DMS153 (cell line): ENCODE measurements at regions not wholly inside any gene's neighbourhood (a gene's known extent, or its start where the extent isn't known, plus 50 kb on each side); places are given as distances from the start of the nearest gene placed in this dataset.
"Not testable (repeated sequence)": the region's sequence is repeated elsewhere in the genome, so short reads cannot be mapped to it uniquely, and the experiment has no call there.

Experiments
- DNase-seq: peaks from one replicate; lab custom pipeline; 2025; lab: John Stamatoyannopoulos, UW

DNA sequence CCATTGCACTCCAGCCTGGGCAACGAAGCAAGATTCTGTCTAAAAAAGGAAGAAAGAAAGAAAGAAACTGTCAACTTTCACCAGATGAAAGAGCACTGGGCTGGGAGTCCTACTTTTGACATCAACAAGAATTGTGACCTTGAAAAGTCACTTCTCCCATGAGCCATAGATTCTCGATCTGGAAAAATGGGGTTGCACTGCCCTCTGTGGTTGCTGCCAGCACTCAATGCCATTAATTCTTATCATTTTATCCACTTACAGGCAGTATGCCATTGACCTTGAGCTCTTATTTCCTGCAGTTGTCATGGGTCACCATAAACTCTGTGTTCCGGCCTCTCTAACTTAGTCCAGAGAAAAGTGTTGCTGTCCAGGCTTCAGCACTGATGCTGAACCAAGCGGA, 137.2 kb downstream of the NOC3L start:
- no peak for DNase-seq

DNA sequence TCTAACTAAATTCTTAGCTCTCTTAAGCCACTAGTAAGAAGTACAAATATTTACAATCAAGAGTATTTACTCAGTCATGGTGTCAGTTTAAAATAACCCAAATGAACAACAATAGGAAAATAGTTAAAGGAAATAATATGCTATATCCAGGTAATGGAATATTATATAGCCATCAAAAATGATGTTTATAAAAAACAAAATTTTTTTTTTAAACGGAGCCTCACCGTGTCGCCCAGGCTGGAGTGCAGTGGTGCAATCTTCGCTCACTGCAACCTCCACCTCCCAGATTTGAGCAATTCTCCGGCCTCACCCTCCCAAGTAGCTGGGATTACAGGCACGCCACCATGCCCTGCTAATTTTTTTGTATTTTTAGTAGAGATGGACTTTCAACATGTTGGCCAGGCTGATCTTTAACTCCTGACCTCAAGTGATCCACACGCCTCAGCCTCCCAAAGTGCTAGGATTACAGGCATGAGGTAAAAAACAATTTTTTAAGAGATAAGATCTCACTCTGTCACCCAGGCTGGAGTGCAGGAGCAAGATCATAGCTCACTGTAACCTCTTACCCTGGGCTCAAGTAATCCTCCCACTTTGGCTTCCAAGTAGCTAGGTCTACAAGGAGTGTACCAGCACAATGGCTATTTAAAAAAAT, 132.5 kb downstream of the NOC3L start:
- no peak for DNase-seq

DNA sequence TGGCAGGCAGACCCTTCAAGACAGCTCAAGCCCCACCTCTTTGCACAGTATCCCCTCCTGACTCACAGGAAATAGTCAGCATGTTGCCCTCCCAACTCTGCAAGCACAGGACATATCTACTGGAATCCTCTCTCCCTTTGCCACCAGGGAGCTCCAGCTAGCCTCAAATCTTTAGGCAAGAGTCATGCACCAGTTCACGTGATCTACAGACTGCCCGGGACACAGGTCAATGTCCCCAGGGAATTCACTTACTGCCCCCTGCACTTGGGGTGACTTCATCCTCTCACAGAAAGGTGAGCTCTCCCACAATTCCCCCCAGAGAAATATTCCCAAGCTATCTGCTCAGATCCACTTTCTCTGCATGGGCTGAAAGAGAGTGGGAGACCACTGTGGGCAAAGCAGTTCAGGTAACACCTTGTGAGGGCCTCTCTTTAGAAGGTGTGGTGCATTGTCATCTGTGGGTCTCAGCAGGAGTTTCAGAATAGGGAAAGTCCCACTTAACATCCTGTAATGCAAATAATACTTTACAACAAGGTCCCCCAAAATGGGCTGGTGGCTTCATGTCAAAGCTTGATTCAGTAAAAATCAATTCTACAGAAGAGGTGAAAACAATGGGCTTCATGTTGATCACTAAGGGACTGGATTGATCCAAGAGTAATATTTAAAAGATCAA, 129.9 kb downstream of the NOC3L start:
- no peak for DNase-seq

DNA sequence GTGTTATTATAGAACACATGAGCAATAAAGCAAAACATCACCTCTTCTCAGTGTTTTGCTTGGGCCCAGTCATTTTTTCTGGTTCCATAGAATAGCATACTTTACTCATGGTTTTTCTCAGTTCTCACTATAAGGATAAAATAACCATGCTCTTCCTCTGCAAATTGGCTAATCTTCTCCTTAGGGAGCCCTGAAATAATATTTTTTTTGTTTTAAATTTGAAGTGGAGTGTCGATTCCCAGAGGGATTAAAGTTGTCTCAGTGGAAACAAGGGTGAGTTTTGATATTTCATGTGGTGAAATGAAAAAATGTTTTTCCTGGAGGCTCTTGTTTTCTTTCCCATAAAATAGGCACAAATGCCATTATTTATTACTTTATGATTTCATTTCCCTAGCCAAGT, 127.3 kb downstream of the NOC3L start:
- DNase-seq = no peak

DNA sequence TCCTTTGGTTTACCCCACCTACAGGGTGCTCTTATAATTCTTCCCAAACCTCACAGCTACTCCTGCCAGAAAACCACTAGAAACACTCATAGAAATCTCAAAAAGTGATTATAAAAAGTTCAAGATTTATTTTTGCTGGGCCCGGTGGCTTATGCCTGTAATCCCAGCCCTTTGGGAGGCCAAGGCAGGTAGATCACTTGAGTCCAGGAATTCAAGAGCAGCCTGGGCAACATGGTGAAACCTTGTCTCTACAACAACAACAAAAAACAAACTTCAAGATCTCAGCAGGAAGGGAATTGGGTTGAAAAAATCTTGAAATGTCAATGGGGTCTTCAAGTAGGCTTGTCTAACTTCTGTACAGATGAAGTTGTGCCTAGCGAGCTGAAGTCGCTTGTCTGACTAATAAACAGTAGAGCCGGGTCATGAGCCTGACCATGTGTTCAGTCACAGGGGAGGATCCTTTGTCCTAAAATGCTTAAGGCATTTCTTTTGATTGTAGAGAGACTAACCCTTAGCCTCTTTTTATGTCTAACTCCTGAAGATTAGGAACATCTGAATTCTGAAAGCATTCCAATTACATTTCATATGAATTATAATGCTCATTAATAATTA, 124.6 kb downstream of the NOC3L start:
- no peak for DNase-seq

DNA sequence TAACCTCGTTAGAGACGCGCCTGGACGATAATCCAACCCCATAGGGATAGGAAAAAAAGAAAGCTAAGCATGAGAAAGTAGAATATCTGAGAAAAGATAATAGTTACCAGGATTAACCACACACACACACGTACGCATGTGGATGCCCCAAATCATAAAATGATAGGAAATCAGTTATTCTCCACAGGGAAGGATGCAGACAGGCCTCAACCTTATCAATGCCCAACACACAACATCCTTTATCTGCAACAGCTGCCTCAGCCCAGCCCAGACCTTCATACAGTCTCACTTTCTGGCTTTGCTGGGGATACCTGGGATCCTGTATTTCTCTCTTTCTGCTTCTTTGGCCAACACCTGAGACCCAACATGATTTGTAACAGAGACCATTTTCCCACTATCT, 123.0 kb downstream of the NOC3L start:
- no peak for DNase-seq

DNA sequence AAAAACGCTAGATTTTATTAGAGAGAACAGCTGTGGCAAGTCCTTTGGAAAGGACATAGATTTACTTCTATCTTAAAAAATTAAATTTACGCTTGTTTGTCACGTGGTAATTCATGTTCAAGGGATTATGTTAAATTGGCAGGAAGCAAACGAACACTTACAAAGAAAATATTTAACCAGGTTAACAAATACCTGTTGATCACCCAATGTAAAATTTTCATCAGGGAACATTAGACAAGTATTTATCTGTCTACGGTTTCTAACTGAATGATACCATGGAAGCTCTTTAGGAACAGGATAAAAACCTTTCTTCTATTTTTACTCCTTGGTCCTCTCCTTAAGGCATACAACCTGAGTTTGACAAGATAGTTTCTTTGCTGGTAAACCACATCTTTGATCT, 122.2 kb downstream of the NOC3L start:
- no peak for DNase-seq

DNA sequence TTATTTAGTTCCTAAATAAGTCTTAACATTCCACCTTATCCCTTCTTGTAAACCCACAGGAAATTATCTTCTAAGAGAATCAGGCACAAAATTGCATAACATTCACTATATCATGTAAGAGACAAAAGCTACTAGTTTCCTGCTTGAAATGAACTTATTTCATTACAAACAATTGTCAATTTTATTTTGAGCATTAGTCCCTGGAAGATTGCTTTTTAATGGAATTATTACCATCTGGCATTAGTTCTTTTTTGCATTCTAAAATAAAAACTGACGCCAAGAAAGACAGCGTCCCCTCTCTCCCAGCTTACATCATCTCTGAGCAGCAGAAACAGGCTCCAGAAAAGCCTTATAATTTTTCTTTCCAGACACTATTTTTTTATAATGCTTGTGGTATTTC, 121.8 kb downstream of the NOC3L start:
- no peak for DNase-seq

DNA sequence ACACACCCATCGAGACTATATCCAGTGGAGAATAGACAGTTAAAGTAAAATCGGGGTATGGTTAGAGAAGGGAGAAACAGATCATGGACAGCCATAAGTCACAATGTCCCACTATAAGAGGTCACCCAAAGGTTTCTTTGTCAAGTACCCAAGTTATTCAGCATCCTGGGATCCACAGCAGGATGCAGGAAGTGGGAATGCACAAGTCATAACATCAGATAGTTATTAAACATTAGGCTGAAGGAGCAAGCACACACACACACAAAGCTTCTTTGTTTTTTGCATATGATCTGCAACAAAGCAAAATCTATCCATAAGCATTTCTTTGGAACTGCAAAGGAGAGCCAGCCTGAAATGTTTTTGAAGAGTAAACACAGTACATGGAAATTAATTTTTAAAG, 111.6 kb downstream of the NOC3L start:
- DNase-seq = no peak

DNA sequence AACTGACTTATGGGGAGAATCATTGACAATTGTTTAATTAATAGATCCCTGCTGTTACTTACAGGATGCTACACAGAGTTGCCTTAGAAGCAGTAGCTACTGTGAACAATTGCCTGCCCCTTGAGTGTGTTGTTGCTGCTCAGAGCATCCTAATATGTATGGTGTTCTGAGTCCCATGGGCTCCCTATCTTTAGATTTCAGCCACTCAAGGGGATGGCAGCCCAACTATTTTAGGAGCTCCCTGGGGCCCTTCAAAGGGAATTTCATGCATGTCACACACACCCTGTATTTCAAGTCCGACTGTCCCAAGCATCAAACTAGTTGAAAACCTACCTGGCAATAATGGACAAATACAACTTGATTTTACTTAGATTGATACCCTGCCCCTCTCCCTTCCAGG, 111.2 kb downstream of the NOC3L start:
- no peak for DNase-seq

DNA sequence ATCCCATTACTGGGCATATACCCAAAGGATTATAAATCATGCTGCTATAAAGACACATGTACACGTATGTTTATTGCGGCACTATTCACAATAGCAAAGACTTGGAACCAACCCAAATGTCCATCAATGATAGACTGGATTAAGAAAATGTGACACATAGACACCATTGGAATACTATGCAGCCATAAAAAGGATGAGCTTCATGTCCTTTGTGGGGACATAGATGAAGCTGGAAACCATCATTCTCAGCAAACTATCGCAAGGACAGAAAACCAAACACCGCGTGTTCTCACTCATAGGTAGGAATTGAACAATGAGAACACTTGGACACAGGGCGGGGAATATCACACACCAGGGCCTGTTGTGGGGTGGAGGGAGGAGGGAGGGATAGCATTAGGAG, 105.3 kb downstream of the NOC3L start:
- DNase-seq = not testable (repeated sequence)

DNA sequence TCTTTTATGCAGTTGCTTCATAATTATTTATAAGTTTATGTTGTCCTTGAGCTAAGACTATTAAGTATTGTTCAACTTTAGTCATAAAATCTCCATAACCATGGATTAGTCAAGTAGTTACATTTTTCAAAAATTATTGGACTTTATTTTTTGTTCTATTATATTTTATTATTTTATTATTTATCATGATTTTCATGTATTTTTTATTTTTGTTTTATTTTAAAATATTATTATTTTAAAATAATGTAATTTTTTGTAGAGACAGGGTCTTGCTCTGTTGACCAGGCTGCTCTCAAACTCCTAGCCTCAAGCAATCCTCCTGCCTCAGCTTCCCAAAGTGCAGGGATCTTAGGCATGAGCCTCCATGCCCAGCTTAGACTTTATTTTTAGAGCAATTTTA, 102.3 kb downstream of the NOC3L start:
- DNase-seq = no peak

DNA sequence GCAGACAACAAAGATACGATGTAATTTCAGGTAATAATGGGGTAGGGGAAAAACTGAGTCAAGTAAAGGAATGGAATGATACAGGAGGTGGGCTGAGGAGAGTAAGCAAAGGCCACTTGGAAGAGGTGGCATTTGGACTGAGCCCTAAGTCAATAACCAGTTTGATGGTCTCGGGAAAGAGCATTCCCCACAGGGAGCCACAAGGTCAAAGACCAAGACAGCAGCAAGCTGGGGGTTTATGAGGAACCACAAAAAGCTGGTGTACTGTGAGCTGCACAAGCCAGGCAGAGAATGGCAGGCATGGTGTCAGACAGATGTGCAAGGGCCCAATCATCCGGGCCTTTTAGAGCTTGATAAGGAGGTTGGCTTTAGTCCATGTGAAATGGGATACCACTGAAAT, 98.7 kb downstream of the NOC3L start:
- DNase-seq = no peak

DNA sequence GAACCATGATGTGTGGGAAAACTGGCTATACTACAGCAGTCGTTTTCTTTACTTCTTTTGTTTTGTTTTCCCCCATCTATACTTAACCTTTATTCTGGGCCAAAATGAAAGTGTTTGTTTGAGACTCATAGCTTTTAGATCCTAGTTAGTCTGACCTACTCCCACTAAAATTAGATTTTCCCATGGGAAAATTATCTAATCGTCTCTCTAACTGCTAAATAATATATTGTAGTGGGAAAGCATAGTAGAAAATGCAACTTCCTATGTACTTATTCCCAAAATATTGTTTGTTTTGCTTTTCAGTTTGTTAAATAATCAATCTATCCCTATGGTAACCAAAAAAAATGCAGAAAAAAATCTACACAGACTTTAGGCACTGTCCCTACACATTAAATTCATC, 96.6 kb downstream of the NOC3L start:
- DNase-seq = no peak

DNA sequence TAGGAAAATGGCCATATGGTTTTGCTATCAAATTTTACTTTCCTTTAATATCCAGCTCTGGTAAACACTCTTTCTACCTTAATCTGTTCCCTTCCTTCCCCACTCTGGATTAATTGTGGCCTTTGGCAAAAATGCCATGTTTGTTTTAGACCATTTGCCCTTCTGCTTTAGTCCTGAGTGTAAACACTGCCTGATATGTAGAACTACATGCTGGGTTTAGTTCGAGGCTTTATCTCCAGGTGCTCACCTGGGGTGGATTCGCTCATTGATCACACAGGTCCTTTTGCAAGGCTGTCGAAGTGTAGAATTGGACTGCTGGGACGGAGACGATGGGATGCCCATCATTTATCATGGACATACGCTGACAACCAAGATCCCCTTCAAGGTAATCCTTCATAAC, 94.1 kb downstream of the NOC3L start:
- no peak for DNase-seq

DNA sequence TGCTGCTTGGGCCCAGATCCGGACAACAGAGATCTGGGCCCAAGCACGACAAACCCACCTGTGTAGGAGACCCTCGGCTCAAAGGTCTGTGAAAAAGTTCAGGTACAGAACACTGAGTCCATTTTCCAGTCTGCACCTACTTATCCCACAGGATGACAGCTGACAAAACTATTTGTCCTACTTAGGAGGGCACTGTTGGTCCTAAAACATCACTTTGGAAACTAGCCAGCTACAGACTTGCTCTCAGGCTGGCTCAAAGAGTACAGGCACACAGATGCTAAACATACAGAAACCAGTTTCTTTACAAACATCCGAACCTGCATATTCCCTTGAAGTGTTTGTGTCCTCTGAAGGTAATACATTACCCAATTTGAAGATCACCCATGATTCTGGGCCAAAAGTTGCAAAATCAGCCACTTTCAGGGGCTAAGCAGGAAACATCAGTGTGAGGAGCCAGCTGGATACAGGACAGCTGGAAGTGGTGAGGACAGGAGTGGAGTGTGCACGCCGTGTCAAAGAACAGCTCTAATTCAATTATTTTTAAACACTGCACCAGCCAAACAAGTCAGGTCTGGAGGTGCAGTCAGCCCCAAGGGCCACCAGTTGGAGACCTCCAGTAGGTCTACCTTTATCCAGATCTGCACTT, 88.5 kb downstream of the NOC3L start:
- no peak for DNase-seq

DNA sequence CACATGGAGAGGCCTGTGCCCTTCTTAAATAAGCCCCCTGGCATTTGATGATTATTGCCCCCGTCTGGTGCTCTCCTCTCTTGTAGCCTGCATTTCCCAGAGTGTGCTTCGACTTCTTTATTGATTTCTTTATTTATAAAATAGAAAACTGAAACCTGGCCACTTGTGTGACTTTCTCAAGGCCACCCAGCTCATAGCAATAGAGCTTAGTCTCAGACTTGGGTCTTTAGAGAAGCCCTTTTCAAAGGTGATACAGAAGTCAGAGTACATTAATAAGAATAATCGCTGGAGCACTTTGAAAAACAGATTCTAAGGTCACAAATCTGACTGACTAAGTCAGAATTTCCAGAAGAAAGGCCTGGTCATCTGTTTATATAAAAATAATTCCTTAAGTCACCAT, 86.6 kb downstream of the NOC3L start:
- DNase-seq = no peak

DNA sequence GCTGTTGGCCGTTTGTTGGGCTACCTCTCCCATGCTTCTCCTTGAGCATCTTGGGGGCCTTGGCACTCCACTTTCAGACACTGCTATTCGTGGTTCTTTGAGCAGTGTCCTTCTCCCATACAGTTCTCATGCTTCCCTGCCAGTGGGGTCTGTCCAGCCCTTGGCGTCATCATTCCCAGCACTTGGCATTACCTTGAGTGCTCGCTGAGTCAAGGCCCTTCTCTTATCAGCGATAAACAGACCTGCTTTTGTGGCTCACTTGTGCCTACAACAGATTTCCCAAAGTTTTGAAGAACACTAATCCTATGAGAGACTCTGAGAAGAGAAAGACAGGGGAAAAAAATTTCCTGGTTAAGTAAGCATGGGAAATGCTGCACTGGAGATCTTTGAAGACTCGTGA, 85.3 kb downstream of the NOC3L start:
- no peak for DNase-seq

DNA sequence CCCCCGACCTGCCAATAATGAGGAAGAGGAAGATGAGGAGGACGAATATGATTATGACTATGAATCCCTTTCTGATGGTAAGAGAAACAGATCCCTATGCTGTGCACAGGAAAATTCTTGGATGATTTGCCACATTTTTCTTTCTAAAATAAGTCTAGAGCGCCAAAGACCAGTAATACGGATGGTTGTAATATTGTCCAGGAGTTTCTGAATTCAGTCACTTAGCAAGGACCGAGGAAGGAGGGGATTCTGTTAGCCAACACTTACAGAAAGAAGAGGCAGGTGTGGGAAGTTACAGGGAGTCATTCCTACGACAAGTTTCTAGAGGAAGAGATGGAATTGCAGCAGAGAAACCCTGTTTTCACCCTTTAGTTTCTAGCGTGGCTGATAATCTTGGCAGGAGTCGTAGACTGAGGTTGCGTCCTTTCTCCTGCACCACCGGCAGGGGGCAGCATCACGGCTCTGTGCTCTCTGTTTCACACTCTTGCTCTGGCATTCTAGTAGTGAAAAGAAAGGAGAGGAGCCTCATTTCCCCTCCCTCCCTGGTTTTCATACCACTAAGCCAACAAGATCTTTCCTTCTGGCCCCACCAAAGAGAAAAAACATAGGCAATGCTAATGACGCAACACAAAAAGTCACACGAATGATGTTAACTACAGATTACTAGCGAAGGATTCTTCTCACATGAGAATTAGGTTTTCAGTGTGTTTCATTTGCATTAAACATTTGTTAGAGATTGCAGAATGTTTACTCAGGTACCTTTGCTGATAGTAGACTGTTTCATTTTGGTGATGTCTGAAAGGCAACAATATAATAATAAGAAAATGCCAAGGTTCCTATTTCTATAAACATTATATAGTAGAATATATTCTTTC, 82.7 kb downstream of the NOC3L start:
- DNase-seq = peak; percentile 6

DNA sequence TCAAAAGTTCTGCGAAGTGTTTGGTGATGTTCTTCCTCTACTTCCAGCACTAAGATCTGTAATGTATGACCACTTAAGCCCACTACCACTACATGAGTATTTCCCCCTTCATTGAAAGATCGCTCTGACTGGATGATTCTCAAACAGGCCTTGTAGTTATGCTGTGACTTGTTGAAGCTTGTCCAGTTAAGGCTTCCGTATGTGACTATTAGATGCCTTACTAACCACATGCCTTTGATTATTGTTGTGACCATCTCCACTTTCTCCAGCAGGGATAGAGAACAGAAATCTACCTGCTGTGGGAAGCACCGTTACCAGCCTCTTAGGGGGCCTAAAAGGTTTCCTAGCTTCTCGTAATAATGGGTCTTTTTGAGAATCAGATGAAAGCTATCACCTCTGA, 81.1 kb downstream of the NOC3L start:
- no peak for DNase-seq

DNA sequence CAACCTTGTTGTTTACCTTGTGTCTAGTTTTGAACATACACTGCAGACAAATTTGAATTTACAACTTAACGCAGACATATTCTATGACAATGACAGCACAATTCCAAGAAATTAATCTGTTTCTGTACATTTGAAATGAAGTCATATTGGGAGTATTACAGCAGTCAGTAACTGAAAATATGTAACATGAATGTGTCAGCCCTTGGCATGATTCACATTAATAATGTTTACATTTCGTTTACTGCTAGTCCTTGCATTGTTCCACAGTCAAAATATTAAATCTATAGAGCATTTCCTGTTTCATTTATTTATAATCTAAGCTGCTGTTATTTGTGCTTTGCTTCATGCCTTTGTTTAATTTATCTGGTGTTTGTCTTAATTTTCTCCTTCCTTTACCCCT, 80.4 kb downstream of the NOC3L start:
- no peak for DNase-seq
